Suprapubic skin (tissue), 3 donors: ENCODE measurements at regions not wholly inside any gene's neighbourhood (a gene's known extent, or its start where the extent isn't known, plus 50 kb on each side); places are given as distances from the start of the nearest gene placed in this dataset.

ENCODE experiments used
- CTCF ChIP-seq, 2 donors: fragments of 200-600 bp in 1 of 2; fragments of 450-650 bp in 1 of 2; sonication (generic) in 1 of 2; IDR thresholded peaks; one replicate each; pipeline ENCODE4 v1.5.1; 2016 to 2019; ENCODE audit warnings: antibody characterized with exemption in 2 of 2, mild to moderate bottlenecking in 1 of 2, moderate library complexity in 1 of 2
- POLR2A ChIP-seq, 2 donors: fragments of 450-650 bp; IDR thresholded peaks; one replicate each; pipeline ENCODE4 v1.6.1; 2017; ENCODE audit warnings: antibody characterized with exemption in 2 of 2, mild to moderate bottlenecking in 2 of 2, moderate library complexity in 2 of 2

- TF ChIP-seq CTCF (IDR thresholded peaks at IDR 0.05) (no peak), POLR2A (IDR thresholded peaks at IDR 0.05) (no peak)
These were observed 194.7 kb upstream of the FAR2 start for GRCh38 chr12:28954333-28954732.
